HepG2 (cell line): ENCODE measurements at regions not wholly inside any gene's neighbourhood (a gene's known extent, or its start where the extent isn't known, plus 50 kb on each side); places are given as distances from the start of the nearest gene placed in this dataset.
A peak's percentile ranks its signal among the peaks of the same experiment; 100 is the strongest.

Experiments
- FOXC1 ChIP-seq: sonication (generic); formaldehyde crosslinking; IDR thresholded peaks from 2 replicates; pipeline ENCODE4 v1.8.0; 2022; ENCODE audit warnings: mild to moderate bottlenecking, missing genetic modification reagents, borderline replicate concordance
- HINFP ChIP-seq: sonication (generic); formaldehyde crosslinking; IDR thresholded peaks from 2 replicates; pipeline ENCODE4 v1.4.0; 2020; ENCODE audit warnings: low read depth, mild to moderate bottlenecking, missing genetic modification reagents
- RARA ChIP-seq: IDR thresholded peaks from 2 replicates; pipeline ENCODE4 v1.6.1; 2016; ENCODE audit warnings: missing genetic modification reagents, missing compliant biosample characterization
- RBM39 ChIP-seq: fragments of 200-400 bp; formaldehyde crosslinking; IDR thresholded peaks from one replicate; pipeline ENCODE4 v1.6.1; 2018; ENCODE audit warnings: antibody characterized with exemption, mild to moderate bottlenecking, low read depth, low read length; ENCODE audit not compliant: poor library complexity, severe bottlenecking
- RCOR2 ChIP-seq: IDR thresholded peaks from 2 replicates; pipeline ENCODE4 v1.6.1; 2016; ENCODE audit warnings: missing biosample characterization, missing genetic modification reagents
- SAP130 ChIP-seq: IDR thresholded peaks from 2 replicates; pipeline ENCODE4 v1.6.1; 2016; ENCODE audit warnings: low read depth
- ZFP1 ChIP-seq: IDR thresholded peaks from 2 replicates; pipeline ENCODE4 v1.6.1; 2016
- ZNF121 ChIP-seq: sonication (generic); formaldehyde crosslinking; IDR thresholded peaks from 2 replicates; pipeline ENCODE4 v1.5.0; 2020; ENCODE audit warnings: mild to moderate bottlenecking, missing genetic modification reagents
- ZNF124 ChIP-seq: sonication (generic); formaldehyde crosslinking; IDR thresholded peaks from 2 replicates; pipeline ENCODE4 v1.4.0; 2020; ENCODE audit warnings: missing genetic modification reagents
- ZNF253 ChIP-seq: sonication (generic); formaldehyde crosslinking; IDR thresholded peaks from 2 replicates; pipeline ENCODE4 v1.8.0; 2022; ENCODE audit warnings: mild to moderate bottlenecking, missing genetic modification reagents, borderline replicate concordance
- ZNF296 ChIP-seq: sonication (generic); formaldehyde crosslinking; conservative IDR thresholded peaks from 2 replicates; pipeline ENCODE4 v1.5.0; 2020; ENCODE audit warnings: mild to moderate bottlenecking, missing genetic modification reagents
- ZNF607 ChIP-seq: sonication (generic); formaldehyde crosslinking; IDR thresholded peaks from 2 replicates; pipeline ENCODE4 v1.5.1; 2020; ENCODE audit warnings: missing genetic modification reagents, mild to moderate bottlenecking, borderline replicate concordance
- ZNF652 ChIP-seq: IDR thresholded peaks from 2 replicates; pipeline ENCODE4 v1.6.1; 2016; ENCODE audit warnings: low read depth, borderline replicate concordance
- ZNF7 ChIP-seq: IDR thresholded peaks from 2 replicates; pipeline ENCODE4 v1.6.1; 2016; ENCODE audit warnings: missing biosample characterization, missing genetic modification reagents
- ZNF724P ChIP-seq: sonication (generic); formaldehyde crosslinking; IDR thresholded peaks from 2 replicates; pipeline ENCODE4 v1.8.0; 2022; ENCODE audit warnings: missing genetic modification reagents, borderline replicate concordance
- ZNF749 ChIP-seq: sonication (generic); formaldehyde crosslinking; IDR thresholded peaks from 2 replicates; pipeline ENCODE4 v1.8.0; 2022; ENCODE audit warnings: mild to moderate bottlenecking, missing genetic modification reagents, moderate library complexity, borderline replicate concordance
- ZNF766 ChIP-seq: sonication (generic); formaldehyde crosslinking; IDR thresholded peaks from 2 replicates; pipeline ENCODE4 v1.5.0; 2020; ENCODE audit warnings: missing genetic modification reagents, borderline replicate concordance
- TF ChIP-seq, protein P1 (sequence below): sonication (generic); formaldehyde crosslinking; IDR thresholded peaks from 2 replicates; pipeline ENCODE4 v1.5.1; 2020; ENCODE audit warnings: mild to moderate bottlenecking, missing genetic modification reagents, moderate library complexity
- TF ChIP-seq, protein P2 (sequence below): sonication (generic); formaldehyde crosslinking; IDR thresholded peaks from 2 replicates; pipeline ENCODE4 v1.5.0; 2020; ENCODE audit warnings: mild to moderate bottlenecking, missing genetic modification reagents
- TF ChIP-seq, protein P3 (sequence below): sonication (generic); formaldehyde crosslinking; IDR thresholded peaks from 2 replicates; pipeline ENCODE4 v1.8.1; 2023; ENCODE audit warnings: mild to moderate bottlenecking, missing genetic modification reagents

- TF ChIP-seq ZNF296 (CRISPR knock-in tag) (peak; percentile 45), RARA (CRISPR knock-in tag) (peak; percentile 67), ZNF253 (CRISPR knock-in tag) (peak; percentile 84; the same call in 1 of the 2 replicates), HINFP (CRISPR knock-in tag) (peak; percentile 62; the same call in 1 of the 2 replicates), SAP130 (peak; percentile 95), ZNF749 (CRISPR knock-in tag) (0 out of 2 replicates have a peak, but pooled peaks have one; percentile 46), ZNF607 (CRISPR knock-in tag) (0 out of 2 replicates have a peak, but pooled peaks have one; percentile 10), RBM39 (peak; percentile 70), ZNF724P (peak; percentile 72; the same call in 1 of the 2 replicates), ZNF124 (CRISPR knock-in tag) (0 out of 2 replicates have a peak, but pooled peaks have one; percentile 85), ZNF766 (CRISPR knock-in tag) (peak; percentile 8; the same call in 1 of the 2 replicates), ZFP1 (0 out of 2 replicates have a peak, but pooled peaks have one; percentile 17), ZNF7 (CRISPR knock-in tag) (0 out of 2 replicates have a peak, but pooled peaks have one; percentile 45), ZNF652 (CRISPR knock-in tag) (peak; percentile 83), ZNF121 (CRISPR knock-in tag) (peak; percentile 49; the same call in 1 of the 2 replicates), FOXC1 (peak; percentile 51; the same call in 1 of the 2 replicates), RCOR2 (peak; percentile 93)
- TF ChIP-seq, protein P1, sequence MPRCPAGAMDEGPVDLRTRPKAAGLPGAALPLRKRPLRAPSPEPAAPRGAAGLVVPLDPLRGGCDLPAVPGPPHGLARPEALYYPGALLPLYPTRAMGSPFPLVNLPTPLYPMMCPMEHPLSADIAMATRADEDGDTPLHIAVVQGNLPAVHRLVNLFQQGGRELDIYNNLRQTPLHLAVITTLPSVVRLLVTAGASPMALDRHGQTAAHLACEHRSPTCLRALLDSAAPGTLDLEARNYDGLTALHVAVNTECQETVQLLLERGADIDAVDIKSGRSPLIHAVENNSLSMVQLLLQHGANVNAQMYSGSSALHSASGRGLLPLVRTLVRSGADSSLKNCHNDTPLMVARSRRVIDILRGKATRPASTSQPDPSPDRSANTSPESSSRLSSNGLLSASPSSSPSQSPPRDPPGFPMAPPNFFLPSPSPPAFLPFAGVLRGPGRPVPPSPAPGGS (CRISPR knock-in tag) = peak; percentile 39; the same call in 1 of the 2 replicates
- TF ChIP-seq, protein P2, sequence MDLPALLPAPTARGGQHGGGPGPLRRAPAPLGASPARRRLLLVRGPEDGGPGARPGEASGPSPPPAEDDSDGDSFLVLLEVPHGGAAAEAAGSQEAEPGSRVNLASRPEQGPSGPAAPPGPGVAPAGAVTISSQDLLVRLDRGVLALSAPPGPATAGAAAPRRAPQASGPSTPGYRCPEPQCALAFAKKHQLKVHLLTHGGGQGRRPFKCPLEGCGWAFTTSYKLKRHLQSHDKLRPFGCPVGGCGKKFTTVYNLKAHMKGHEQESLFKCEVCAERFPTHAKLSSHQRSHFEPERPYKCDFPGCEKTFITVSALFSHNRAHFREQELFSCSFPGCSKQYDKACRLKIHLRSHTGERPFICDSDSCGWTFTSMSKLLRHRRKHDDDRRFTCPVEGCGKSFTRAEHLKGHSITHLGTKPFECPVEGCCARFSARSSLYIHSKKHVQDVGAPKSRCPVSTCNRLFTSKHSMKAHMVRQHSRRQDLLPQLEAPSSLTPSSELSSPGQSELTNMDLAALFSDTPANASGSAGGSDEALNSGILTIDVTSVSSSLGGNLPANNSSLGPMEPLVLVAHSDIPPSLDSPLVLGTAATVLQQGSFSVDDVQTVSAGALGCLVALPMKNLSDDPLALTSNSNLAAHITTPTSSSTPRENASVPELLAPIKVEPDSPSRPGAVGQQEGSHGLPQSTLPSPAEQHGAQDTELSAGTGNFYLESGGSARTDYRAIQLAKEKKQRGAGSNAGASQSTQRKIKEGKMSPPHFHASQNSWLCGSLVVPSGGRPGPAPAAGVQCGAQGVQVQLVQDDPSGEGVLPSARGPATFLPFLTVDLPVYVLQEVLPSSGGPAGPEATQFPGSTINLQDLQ = peak; percentile 64; the same call in 1 of the 2 replicates
- TF ChIP-seq, protein P3, sequence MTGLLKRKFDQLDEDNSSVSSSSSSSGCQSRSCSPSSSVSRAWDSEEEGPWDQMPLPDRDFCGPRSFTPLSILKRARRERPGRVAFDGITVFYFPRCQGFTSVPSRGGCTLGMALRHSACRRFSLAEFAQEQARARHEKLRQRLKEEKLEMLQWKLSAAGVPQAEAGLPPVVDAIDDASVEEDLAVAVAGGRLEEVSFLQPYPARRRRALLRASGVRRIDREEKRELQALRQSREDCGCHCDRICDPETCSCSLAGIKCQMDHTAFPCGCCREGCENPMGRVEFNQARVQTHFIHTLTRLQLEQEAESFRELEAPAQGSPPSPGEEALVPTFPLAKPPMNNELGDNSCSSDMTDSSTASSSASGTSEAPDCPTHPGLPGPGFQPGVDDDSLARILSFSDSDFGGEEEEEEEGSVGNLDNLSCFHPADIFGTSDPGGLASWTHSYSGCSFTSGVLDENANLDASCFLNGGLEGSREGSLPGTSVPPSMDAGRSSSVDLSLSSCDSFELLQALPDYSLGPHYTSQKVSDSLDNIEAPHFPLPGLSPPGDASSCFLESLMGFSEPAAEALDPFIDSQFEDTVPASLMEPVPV (CRISPR knock-in tag) = peak; percentile 82; the same call in 1 of the 2 replicates
Observed at GRCh38 chr16:21509437-21510086, 89.8 kb upstream of the METTL9 start (continued).
